ENCODE measurements at regions not wholly inside any gene's neighbourhood (a gene's known extent, or its start where the extent isn't known, plus 50 kb on each side); places are given as distances from the start of the nearest gene placed in this dataset.

DNA sequence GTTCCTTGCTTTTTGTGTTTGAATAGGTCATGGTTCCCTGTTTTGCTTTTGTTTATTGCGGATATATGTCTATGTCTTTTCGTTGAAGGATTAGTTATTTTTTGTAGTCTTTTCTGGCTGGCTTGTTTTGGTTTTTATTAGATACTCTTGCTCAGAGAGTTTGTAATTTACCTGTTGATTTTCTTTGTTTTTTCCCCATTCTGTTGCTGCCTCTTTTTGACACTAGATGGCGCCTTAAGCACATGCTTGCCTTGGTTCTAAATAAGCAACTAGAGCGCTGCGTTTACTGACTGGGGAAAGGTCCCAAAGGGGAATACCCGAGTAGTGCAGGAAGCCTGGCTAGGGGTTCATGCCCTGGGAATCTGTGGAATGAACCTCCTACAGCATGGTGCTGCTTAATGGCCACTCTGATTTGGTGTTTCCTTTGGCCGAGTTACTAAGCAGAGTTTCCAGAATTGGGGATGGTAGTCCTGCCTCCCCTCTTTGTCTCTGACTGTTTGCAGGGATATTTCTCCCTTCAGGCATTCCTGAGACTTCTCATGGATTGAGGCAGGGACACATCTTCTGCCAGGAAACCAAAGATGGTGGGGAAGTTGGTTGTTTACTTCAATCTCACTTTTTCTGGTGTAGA, 143.2 kb downstream of the PTPRU start:
- no peak for DNase-seq

All from NCI-H446 treated with DMSO at 0.1 percent for 48 hours (cell line).